ENCODE measurements at regions not wholly inside any gene's neighbourhood (a gene's known extent, or its start where the extent isn't known, plus 50 kb on each side); places are given as distances from the start of the nearest gene placed in this dataset.

GRCh38 chr20:4605166-4605565 lies 81.1 kb upstream of the PRNP start:
- TF ChIP-seq FOXK2 (IDR thresholded peaks at IDR 0.05): no peak
- no peak for TF ChIP-seq SP1 (IDR thresholded peaks at IDR 0.05)
- TF ChIP-seq LEF1 (IDR thresholded peaks at IDR 0.05; ENCODE audit: borderline replicate concordance): no peak
- TF ChIP-seq FOXA1 (IDR thresholded peaks at IDR 0.05): no peak
